NCI-H82 treated with DMSO at 0.1 percent for 48 hours (cell line): ENCODE measurements at regions not wholly inside any gene's neighbourhood (a gene's known extent, or its start where the extent isn't known, plus 50 kb on each side); places are given as distances from the start of the nearest gene placed in this dataset.
"Not testable (repeated sequence)": the region's sequence is repeated elsewhere in the genome, so short reads cannot be mapped to it uniquely, and the experiment has no call there.

Experiments
- DNase-seq: peaks from one replicate; lab custom pipeline; 2025; ENCODE audit not compliant: unreplicated experiment; lab: John Stamatoyannopoulos, UW

DNA sequence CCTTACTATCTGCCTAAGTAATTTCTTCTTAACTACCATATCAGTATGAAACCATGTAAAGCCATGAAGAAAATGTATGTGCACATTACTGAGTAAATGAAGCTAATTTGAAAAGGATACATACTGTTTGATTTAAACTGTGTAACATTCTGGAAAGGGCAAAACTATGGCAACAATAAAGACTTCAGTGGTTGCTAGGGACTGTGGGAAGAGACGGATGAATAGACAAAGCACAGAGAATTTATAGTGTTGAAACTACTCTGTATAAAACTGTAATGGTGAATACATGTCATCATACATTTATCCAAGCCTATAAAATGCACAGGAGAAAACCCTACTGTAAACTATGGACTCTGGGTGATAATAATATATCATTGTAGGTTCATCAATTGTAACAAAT lies 1103.7 kb upstream of the EPHA6 start:
- DNase-seq = no peak

DNA sequence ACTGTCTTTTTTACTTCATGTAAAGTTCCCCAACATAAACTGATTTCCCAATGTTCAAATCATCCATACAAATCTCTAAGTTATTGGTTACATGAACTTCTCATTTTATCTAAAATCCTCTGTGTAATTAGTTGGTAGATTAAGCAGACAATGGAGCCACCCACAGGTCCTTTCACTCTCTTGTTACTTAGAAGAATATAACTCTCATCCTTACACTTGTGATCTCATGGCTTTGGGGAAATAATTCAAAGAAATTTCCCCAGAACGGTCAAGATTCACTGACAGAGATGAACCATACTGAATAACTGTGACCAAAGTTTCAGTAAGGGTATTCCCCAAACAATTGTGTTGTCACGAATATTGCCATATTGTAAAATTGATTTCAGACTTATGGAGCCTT lies 1102.6 kb upstream of the EPHA6 start:
- no peak for DNase-seq

DNA sequence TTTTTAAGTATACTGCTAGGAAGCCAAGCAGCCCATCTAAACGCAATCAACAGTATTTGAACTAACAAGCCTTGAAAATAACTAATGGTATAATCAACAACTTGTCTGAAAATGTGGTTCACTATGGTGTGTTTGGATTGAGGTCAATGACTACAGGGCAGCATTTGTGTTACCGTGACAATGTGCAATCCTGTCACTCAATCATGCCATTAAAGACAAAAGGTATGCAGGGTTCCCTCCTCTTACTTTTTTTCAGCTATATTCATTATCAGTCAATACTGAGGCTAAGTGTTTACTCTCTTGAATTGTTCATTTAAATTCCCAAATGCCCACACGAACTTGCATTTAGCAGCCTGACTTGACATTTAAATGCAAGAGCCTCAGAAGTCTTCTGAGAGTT lies 1099.3 kb upstream of the EPHA6 start:
- DNase-seq = no peak

DNA sequence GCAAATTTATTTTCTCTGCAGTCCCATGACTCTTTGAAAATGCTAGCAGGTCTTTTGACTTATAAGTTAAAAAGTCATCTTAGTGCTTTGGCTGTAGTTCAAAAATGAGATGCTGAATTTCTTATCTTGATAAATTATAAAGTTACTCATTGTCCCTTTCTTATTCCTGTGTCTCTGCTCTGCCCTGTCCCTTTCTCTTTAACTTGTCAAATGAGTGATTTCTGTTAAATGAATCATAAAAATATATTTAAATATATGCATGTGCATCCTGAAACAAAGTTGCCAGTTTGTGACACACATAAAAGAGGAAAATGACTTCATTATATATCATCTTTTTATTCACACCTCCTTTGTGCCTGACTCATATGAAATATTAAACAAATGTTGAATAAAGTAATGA lies 1097.3 kb upstream of the EPHA6 start:
- no peak for DNase-seq

DNA sequence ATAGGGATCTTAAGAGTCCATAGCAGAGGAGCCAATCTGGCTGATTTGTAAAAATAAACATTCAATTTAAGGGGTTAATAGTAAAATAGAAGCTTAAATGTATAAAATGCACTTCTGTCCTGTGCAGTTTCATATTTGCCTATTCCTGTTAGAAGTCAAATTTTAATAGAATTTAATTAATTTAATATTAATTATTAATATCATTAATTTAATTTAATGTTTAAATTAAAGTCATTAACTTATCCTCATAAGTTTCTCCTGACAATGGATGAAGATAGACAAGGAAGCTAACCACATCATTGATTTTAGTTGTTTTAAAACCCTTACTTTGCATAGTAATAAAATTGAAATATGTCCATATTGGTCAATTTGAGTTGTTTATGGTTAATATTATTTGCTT lies 1096.2 kb upstream of the EPHA6 start:
- DNase-seq = no peak

DNA sequence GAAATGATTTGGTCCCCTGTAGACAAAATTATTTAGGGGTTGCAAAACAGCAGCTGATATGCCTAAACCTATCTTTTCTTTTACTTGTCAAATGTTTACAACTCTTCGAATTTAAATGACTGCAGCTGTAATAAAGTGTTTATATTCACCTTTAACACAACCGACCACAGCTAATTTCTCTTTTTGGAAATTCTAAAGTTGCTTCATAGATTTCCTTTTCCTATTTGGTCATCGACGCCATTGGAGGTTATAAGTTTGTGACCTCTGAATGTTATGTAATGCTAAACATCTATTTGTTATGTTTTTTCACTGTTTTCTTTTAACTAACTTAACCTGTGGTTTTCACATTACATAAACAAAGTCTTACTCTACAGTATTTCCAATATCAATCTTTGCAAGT lies 1094.9 kb upstream of the EPHA6 start:
- DNase-seq = no peak

DNA sequence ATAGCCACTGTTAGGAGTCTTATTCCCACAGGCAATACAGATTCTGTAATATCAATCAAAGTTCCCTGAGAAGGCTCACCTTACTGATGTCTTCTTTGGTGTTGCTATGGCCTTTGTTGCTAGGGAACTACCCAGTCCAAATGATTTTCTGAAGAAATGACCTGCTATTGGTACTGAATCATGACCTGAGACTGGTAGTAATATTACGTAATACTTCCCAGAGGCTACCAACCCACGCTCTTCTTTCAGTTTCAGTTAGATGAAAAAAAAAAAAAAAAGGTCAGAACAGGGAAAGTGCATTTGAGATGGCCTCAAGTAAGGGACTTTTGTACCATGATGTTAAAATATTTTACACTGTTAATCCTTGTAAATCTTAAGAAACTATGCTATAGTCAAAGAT lies 1092.5 kb upstream of the EPHA6 start:
- DNase-seq = no peak

DNA sequence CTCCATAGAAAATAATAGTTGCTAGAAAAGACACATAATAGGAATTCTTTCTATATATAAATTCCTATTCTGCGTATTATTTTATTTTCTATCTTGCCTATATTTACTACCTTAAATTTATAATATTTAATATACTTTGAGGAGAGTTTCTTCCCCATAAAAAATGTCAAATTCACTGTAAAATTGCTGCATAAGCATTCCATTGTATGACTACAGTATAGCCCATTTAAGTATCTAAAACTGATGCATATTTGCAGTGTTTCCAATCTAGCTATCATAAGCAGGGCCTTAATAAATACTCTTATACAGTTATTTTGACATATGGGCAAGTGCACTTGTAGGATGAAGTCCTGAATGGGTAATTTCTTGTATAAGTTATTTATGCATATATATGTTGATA lies 1088.6 kb upstream of the EPHA6 start:
- DNase-seq = no peak

DNA sequence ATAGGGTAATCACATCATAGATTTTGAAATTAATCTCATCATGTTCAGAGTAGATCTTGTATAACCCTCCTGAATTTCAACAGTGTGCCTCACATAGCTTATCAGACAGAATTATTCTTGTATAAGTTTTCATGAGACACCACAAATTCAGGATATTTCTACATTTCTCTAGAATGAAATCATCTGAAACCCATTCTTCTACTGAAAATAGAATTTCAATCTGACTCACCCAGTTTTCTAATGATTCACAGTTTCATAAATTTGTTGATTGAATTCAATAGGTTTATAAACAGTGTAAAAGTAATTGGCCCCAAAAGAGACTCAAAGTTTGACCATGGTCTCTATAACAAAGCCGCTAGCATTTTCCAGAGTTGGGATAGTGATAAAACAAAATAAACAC lies 1082.6 kb upstream of the EPHA6 start:
- no peak for DNase-seq

DNA sequence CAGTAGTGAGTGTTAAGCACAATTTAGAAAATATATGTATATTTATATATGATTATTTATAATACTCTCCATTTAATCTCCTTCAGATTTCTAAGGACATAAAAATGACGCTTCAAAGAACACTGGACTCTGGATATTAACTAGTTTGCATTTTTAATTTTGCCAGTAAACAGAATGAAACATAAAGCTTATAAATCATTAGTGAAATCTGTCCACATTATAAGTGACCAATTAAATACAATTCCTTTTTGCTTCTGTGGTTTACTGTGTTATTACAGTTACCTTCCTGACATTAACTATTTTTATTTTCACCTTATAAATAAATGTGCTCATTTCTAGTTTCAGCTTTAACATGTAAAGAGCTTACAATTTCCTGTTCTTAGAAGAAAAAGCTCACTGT lies 1081.1 kb upstream of the EPHA6 start:
- no peak for DNase-seq

DNA sequence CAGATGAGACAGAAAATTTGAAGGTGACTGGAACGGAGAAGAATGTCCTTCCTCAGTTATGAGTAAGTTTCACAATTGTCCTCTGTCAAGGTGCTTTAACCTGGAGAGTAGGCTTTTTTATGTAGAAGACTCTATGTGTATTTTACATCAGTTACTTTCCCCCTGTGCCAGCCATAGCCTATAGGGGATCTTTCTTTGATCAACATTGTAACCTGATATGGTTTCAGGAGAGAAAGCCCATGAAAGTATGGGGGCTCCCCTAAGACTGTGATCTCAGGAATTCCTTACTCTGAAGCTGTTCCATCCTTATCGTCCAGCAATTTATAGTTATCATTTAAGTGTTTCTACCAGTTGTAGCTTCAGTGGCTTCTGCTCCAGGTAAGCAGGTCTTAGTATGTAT lies 1076.3 kb upstream of the EPHA6 start:
- no peak for DNase-seq

DNA sequence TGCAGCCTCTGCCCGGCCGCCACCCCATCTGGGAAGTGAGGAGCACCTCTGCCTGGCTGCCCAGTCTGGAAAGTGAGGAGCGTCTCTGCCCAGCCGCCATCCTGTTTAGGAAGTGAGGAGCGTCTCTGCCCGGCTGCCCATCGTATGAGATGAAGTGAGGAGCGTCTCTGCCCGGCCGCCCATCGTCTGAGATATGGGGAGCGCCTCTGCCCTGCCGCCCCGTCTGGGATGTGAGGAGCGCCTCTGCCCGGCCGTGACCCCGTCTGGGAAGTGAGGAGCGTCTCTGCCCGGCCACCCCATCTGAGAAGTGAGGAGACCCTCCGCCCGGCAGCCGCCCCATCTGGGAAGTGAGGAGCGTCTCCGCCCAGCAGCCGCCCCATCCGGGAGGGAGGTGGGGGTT lies 1069.5 kb upstream of the EPHA6 start:
- DNase-seq = not testable (repeated sequence)

DNA sequence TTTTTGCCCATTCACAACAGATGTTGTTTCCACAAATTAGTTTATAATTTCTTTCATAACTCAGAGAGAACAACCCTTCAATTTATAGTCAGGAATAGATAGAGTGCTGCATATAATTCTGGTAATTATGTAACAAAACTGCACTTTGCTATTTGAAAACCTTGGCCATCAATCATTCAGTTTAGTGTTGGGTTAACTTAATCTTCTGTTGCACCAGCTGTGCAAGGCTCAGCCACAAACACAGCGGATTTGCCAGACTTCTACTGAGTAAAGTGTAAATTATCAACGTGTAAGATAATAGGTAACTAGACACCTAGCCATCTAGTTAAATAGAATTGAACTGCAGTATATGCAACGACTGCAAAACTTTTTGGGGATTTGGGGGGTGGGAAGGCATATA lies 1064.3 kb upstream of the EPHA6 start:
- DNase-seq = peak; percentile 73

DNA sequence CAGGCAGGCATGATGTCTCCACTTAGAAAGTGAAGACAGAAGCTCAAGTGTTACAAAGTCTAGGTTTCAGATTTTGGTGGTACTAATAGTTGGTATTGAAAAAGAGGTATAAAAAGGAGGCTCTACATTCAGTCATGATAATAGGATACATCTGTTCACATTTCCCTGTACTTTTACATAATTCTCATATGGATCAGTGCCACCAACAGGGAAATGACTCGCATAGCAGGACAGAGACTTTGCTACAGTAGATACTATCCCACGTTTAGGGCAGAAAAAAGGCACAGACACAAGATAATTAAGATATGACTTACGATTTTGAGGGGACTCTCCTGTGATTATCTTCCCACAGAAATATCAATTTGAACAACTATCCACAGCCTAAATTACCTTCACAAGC lies 1062.9 kb upstream of the EPHA6 start:
- DNase-seq = no peak

DNA sequence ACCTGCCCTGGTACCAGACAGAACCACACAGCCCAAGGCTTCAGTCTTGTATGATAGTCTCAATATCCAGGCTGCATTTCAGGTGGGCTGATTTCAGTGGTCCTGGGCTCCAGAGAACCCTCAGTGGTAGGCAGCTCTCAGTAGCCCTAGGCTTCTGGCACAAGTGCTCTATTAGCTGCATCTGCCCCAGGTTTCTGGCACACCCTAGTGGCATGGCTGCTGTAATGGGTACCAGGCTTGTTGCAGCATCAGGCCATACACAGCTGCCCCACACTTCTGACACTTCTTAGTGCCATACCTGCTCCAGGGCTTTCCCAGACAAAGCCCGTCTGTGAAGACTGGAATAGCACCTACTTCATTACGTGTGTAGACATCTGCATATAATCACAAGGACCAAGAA lies 1062.2 kb upstream of the EPHA6 start:
- DNase-seq = no peak

DNA sequence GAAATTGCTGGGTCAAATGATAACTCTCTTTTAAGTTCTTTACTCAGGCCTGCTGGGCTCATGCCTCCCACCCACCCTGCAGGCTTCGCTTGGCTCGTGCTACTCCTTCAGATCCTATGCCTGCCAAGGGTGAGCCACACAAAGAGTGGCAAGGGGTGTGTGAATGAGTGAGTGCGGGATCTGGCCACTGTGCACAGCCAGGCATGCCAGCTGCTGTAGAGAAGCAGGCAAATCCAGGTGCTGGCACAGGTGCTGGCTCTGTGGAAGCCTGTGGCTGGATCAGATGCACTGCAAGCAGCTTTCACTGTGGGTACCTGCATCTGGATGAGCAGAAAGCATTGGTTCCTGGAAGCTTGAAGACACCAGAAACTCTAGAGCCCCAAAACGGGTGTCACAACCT lies 1055.7 kb upstream of the EPHA6 start:
- DNase-seq = no peak

DNA sequence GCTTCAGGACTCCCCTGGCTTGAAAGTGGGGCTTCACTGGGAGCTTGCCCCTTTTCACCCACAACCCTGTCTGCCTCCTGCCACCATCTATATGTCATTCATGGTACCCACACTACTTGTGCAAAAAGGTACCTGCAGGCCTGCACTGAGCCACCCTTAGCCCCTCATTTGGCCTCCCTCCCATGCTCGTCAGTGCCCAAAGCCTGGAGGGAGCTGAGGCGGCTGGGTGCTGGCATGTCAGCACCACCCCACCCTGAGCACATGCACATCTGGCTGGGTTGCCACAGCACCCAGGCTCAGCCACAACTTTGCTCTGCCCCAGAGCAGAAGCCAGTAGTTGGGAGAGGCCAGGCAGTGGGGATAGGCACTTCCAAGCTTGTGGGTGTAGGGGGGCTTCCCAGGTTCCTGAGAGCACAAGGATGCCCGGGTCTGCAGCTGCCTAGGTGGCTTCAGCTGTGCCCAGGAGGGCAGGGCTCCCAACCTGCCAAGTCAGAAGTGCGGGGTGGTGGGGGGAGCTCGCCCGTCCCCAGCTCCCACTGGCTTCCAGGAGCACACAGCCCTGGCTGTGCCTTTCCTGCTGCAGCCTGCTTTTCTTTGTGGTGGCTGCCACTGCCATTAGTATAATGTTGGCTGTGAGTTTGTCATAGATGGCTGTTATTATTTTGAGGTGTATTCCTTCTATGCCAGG lies 1054.6 kb upstream of the EPHA6 start:
- no peak for DNase-seq

DNA sequence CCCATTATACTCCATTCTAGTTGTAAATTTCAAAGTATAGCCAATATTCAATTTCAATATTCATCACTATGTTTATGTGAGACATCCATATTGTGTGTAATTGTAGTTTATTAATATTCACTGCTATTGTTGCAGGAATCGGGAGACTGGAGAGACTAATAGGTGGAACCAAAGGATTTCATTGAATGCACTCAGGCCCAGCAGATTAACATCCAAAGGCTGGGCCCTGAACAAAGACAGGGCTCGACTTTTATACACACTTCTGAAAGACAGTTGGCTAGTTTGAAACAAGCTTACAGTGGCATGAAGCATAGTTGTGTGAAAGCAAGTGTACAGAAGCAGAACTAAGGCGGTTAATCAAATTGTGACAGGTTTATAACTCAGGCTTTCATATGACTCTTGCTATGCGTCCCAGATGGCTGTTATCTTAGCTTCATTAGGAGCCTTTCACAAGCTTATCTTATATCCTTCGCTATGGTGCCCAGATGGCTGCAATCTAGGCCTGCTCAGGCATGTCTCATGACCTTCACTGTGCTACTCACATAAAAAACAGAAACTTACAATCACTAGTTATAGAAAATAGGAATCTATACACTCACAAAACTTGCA lies 1038.8 kb upstream of the EPHA6 start:
- no peak for DNase-seq

DNA sequence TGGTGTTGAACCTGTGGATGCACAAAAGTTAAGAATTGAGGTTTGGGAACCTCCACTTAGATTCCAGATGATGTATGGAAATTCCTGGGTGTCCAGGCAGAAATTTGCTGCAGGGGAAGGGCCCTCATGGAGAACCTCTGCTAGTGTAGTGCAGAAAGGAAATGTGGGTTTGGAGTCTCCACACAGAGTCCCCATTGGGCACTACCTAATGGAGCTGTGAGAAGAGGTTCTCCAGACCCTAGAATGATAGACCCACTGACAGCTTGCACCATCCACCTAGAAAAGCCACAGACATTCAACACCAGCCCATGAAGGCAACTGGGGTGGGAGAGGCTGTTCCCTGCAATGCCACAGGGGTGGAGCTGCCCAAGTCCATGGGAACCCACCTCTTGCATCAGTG lies 1032.8 kb upstream of the EPHA6 start:
- DNase-seq = no peak

DNA sequence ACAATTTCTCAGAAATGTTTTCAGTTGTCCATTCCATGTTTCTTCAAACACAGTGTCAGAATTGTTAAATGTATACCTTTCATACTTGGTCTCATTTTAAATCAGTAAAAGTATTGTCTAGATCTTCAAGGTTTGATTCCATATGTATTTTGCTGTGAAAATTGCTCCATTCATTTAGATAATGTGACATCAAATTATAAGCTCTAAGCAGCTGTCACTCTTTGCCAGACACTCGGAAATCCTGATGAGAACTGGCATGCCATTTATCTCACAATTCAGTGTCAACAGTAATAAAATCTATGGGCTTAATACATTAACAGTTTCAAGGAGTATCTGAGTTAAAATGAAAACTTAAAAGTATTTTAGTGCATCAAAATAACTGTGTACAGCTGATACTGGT lies 1025.3 kb upstream of the EPHA6 start:
- no peak for DNase-seq

DNA sequence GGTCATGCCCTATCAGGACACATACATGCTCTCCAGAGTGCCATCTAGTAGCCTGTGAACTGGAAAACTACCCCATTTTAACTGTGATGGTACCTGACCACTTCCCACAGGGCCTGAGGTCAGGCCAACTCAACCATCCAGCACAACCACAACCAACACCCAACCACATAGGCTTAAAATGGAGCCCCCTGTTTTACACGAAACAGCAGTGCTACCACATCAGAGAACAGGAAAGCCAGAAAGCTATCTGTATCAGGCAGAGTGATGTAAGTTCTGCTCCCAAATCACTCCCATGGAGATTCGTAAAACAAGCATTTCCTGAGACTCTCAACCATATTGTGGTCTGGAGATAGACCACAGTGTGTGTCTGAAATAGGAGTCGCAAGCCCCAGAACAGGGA lies 1017.3 kb upstream of the EPHA6 start:
- no peak for DNase-seq

DNA sequence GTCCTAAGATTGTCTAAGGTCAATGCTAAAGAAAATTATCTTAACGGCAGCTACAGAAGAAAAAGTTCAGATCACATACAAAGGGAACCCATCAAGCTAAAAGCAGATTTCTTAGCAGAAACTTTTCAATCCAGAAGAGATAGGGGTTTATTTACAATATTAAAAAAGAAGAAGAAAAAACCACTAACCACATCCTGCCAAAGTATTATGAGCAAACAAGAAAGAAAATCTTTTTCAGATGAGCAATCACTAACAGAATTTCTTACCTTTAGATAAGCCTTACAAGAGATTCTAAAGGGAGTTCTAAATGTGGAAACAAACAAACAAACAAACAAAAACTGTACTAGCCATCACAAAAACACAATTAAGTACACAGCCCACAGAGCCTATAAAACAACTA lies 1015.8 kb upstream of the EPHA6 start:
- no peak for DNase-seq

DNA sequence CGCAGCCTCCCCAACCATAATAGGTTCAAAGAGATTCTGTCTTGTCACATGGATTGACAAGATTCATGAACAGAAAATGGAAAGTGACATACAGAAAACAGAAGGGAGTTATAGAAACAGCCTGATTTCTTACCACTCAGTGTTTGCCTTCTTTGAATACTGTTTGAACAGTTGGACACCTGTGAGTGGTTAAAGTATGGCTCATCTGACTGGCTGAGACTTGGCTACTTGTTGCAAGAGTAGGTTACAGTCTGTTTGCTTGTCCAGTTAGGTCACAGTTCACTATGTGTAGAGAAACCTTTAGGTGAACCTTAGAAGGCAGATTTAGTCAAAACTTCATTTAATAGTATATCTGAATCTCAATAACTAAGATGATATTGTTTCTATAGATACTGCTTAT lies 1003.9 kb upstream of the EPHA6 start:
- DNase-seq = no peak
